ENCODE measurements at regions not wholly inside any gene's neighbourhood (a gene's known extent, or its start where the extent isn't known, plus 50 kb on each side); places are given as distances from the start of the nearest gene placed in this dataset.

DNA sequence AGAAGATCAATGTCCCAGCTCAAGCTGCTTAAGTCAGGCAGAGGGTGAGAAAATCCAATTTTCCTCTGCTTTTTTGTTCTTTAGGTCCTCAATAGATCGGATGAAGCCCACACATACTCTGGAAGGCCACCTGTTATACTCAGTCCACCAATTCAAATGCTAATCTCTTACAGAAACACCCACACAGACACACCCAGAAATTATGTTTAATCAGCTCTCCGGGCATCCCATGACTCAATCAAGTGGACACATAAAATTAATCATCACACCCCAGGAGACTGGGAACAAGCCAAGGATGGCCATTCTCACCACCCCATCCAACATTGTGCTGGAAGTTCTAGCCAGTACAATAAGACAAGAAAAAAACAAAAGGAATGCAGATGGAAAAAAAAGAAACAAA lies 67.8 kb upstream of the SLC24A5 start:
- DNase-seq = no peak

GRCh38 chr15:48058371-48058770 lies 62.4 kb upstream of the SLC24A5 start:
- no peak for DNase-seq

DNA sequence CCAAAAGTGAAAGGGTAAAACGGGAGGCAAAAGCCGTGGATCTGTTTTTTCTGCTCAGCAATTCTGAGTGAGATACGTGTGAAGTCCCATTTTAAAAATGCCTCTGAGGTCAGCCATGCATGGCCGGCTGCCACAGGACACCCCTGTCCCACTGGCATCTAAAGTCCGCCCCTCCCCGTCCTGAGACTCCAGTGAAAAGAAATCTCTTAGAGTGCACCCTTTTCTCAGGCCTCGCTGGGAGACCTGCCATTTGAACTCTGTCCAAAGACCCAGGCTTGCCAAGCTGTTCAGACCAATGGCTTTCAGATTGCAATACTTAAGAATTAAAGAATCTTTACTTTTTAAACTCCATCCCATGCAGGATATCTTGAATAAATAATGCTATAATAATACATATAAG lies 61.0 kb upstream of the SLC24A5 start:
- DNase-seq = no peak

DNA sequence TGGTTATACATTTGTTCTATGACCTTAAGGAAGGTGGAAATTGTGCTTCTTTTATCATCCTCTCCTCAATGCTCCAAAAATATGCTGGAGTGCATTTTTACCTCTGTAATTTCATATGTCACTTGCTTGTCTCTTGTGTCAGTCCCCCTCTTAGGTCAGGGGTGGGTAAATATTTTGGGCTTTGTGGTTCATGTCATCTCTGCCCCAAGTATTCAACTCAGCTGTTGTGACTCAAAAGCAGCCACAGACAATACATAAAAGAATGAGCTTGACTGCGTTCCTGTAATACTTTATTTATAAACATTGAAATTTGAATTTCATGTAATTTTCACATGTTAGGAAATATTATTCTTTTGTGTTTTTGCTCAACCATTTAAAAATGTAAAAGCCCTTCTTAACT lies 60.4 kb upstream of the SLC24A5 start:
- no peak for DNase-seq

- DNase-seq = no peak
These were observed 59.2 kb upstream of the SLC24A5 start for GRCh38 chr15:48061605-48062004.

DNA sequence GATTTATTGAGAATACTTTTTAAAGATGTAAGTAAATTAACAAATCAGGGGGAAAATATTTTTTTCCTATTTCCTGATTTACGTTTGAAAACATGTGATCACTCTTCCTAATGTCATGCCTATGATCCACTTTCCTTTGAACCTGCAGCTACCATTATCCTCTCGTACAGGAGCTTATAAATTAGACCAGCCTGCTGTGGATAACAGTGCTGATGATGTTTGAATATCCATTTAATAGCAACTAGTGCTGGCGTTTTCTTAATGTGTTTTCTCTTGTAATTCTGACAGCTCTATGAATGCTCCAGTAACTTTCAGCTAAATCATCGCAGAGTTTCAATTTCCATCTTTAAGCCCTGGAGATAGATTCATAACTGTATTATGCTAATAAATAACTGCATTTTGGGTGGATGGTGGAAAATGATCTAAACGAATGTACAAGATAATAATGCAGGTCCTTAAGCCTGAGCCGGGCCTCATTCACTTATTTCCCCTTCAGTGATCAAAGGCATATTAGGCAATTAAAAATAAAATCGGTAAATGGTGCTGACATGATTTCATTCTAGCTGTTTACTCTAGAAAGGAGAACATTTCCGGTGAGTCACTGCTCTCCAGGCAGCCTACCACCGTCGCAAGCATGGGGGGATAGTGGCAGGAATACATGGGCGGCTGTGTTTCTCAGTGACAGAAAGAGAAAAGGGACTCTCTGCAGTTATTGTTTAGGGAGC lies 58.5 kb upstream of the SLC24A5 start:
- DNase-seq = peak; percentile 17

DNA sequence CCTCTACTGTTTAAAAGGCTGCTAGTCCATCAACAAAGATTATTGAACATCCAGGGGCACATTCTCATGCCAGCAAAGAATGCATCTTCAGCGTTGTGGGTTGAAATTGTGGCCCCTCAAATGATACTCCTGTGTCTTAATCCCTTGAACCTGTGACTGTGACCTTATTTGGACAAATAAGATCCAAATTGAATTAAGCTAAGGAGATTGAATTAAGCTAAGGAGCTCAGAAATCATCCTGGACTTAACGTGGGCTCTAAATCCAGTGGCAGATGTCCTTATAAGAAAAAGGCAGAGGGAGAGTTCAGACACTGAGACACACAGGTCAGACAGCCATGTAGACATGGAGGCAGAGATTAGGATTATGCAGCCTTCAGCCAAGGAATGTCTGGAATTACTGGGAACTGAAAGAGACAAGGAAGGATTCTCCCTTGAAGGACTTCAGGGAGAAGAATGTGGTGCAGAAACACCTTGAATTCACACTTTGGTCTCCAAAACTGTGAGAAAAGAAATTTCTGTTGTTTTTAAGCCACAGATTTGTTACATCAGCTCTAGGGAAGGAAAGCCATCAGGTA lies 57.3 kb upstream of the SLC24A5 start:
- no peak for DNase-seq

DNA sequence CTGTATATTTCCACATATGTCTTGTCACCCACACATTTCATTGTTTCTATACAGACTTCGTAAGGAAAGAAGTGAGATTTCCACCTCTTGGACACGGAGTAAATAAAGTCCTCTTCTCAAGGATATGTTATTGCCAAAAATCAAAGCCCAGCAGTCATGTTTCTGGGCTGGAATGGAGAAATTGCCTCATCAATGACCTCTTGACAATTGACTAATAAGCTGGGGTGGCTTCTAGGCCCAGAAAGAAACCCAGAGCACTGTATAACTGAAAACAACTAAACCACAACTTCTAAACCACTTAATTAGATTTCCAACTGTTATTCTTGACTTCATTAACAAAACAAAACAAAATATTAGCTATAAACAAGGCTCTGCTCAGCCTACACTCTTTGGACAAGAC lies 56.4 kb upstream of the SLC24A5 start:
- no peak for DNase-seq

- DNase-seq = no peak
These were observed 54.3 kb upstream of the SLC24A5 start for GRCh38 chr15:48066456-48066855.

Measured in fibroblast of skin of scalp (primary cell).